ENCODE measurements at regions not wholly inside any gene's neighbourhood (a gene's known extent, or its start where the extent isn't known, plus 50 kb on each side); places are given as distances from the start of the nearest gene placed in this dataset.

DNA sequence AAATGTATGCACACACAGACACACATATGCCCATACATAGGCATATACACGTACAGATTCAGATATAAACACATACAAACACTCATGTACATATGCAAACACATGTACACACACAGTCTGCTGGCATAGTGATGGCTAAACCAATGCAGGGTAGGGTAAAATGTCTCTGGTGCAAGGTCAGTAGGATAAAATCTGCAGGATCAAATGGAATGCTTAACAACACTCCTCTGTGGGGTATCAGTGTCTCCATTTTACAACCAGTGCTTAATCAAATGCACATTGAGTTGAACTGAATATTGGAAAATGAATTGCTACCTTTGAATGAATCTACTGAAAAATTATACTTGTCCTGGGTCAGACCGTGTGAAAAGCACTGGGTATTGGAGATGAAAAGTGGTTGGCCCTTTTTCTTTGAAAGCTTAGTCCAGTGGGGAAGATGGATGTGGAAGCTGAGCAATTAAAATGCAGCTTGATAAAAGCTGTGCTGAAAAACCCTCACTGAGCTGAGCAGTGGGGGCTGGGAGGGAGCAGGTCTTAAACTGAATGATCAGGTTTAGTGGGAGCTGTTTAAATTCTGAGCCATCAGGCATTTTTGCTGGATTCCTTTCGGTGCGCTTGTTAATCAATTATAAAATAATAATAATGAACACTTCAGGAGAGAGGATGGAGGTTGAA is 314.7 kb downstream of the HAPSTR1 start:
- no peak overlapping the region for H2AFZ ChIP-seq (ENCODE audit: low read length)
- H3K4me1 ChIP-seq (ENCODE audit: low read length) = no peaks in the 10 kb centered on the region
- no peaks in the 10 kb centered on the region for H3K79me2 ChIP-seq (ENCODE audit: low read length)
- no peaks in the 10 kb centered on the region for H3K36me3 ChIP-seq (replicated peaks; ENCODE audit: insufficient read depth, low read length)
- TF ChIP-seq EZH2phosphoT487 (IDR thresholded peaks at IDR 0.05; ENCODE audit: low read length) (no peak), EZH2 (optimal IDR thresholded peaks at IDR 0.05; ENCODE audit: low read depth, low read length) (no peak)
- TF ChIP-seq, protein P1, sequence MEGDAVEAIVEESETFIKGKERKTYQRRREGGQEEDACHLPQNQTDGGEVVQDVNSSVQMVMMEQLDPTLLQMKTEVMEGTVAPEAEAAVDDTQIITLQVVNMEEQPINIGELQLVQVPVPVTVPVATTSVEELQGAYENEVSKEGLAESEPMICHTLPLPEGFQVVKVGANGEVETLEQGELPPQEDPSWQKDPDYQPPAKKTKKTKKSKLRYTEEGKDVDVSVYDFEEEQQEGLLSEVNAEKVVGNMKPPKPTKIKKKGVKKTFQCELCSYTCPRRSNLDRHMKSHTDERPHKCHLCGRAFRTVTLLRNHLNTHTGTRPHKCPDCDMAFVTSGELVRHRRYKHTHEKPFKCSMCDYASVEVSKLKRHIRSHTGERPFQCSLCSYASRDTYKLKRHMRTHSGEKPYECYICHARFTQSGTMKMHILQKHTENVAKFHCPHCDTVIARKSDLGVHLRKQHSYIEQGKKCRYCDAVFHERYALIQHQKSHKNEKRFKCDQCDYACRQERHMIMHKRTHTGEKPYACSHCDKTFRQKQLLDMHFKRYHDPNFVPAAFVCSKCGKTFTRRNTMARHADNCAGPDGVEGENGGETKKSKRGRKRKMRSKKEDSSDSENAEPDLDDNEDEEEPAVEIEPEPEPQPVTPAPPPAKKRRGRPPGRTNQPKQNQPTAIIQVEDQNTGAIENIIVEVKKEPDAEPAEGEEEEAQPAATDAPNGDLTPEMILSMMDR (IDR thresholded peaks at IDR 0.05; ENCODE audit: low read length) = no peak
- H3K4me2 ChIP-seq (ENCODE audit: low read depth, low read length) = no peak overlapping the region
- no peaks in the 10 kb centered on the region for H3K9me2 ChIP-seq (replicated peaks; ENCODE audit: insufficient read depth, low read length)
- no peaks in the 10 kb centered on the region for H3K27me3 ChIP-seq (replicated peaks; ENCODE audit: insufficient read depth, low read length)
- no peak for DNase-seq
- H3K9me3 ChIP-seq (replicated peaks; ENCODE audit: insufficient read depth, low read length) = no peaks in the 10 kb centered on the region
- no peaks in the 10 kb centered on the region for H3F3A ChIP-seq (ENCODE audit: insufficient read depth, low read length)
- H4K20me1 ChIP-seq (ENCODE audit: insufficient read depth, low read length) = no peaks in the 10 kb centered on the region
- no peak overlapping the region for H3K27ac ChIP-seq (ENCODE audit: low read length)
- H3K4me3 ChIP-seq (ENCODE audit: low read length) = no peak overlapping the region
- no peak overlapping the region for H3K9ac ChIP-seq (ENCODE audit: low read length)

DNA sequence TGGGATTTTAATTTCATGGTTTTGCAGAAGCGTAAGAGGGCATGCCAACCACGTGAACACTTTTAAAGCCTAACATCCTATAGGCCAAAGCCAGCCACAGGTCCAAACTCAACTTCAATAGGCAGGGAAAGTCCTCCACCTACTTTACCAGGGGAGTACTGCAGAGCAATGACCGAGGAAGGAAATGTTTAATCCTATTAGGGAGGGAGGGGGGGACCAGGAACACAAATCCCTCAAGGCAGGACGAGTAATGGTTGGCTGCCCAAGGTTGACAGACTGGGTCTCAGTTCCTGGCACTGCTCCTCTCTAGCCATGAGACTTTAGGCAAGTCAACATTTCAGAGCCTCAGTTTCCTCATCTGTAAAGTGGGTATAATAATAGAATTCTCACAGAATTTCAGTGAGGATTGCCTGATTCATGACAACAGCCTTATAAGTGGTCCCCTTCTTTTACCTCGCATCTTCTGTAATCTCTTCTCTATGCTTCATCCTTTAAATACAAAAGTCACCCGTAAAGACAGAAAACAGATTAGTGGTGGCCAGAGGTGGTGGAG is 315.8 kb downstream of the HAPSTR1 start:
- no peak overlapping the region for H2AFZ ChIP-seq (ENCODE audit: low read length)
- H3K9me2 ChIP-seq (replicated peaks; ENCODE audit: insufficient read depth, low read length) = no peaks in the 10 kb centered on the region
- H3K9me3 ChIP-seq (replicated peaks; ENCODE audit: insufficient read depth, low read length) = no peaks in the 10 kb centered on the region
- TF ChIP-seq EZH2phosphoT487 (IDR thresholded peaks at IDR 0.05; ENCODE audit: low read length) (no peak), EZH2 (optimal IDR thresholded peaks at IDR 0.05; ENCODE audit: low read depth, low read length) (no peak)
- TF ChIP-seq, protein P1 (IDR thresholded peaks at IDR 0.05; ENCODE audit: low read length) = no peak
- no peak overlapping the region for H3K4me2 ChIP-seq (ENCODE audit: low read depth, low read length)
- no peaks in the 10 kb centered on the region for H3K36me3 ChIP-seq (replicated peaks; ENCODE audit: insufficient read depth, low read length)
- no peak overlapping the region for H3K4me3 ChIP-seq (ENCODE audit: low read length)
- no peak for DNase-seq
- H4K20me1 ChIP-seq (ENCODE audit: insufficient read depth, low read length) = no peaks in the 10 kb centered on the region
- no peak overlapping the region for H3K9ac ChIP-seq (ENCODE audit: low read length)
- H3K79me2 ChIP-seq (ENCODE audit: low read length) = no peaks in the 10 kb centered on the region
- H3K27me3 ChIP-seq (replicated peaks; ENCODE audit: insufficient read depth, low read length) = no peaks in the 10 kb centered on the region
- H3K4me1 ChIP-seq (ENCODE audit: low read length) = no peaks in the 10 kb centered on the region
- no peaks in the 10 kb centered on the region for H3F3A ChIP-seq (ENCODE audit: insufficient read depth, low read length)
- H3K27ac ChIP-seq (ENCODE audit: low read length) = no peak overlapping the region

DNA sequence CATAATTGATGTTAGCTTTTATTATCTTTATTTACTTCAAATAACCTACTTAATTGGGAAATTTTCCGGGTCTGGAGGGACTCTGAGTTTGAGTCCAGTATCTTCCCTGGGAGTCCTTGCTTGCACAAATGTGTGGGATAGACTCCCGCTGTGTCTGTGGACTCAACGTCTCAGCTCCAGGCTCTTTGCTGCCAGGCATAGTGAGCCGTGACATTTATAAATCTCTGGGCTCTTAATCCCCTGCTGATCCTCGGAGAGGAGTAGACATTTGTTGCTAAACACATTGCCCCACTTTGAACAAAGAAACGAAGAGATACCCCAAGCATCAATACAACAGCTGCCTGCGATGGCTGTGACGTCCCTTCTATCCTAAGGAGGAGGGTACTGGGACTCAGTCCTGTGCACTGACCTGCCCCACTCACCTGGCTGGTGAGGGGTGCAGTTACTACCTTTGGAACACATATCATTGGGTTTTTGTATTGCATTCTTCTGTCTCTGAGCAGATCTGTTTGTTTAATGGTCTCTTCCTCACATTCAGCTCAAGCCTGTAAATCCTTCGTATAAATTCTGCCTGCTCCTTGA is 316.9 kb downstream of the HAPSTR1 start:
- TF ChIP-seq EZH2 (optimal IDR thresholded peaks at IDR 0.05; ENCODE audit: low read depth, low read length) (no peak), EZH2phosphoT487 (IDR thresholded peaks at IDR 0.05; ENCODE audit: low read length) (no peak)
- TF ChIP-seq, protein P1 (IDR thresholded peaks at IDR 0.05; ENCODE audit: low read length) = no peak
- no peak for DNase-seq
- H3K27ac ChIP-seq (ENCODE audit: low read length) = no peak overlapping the region

More for the DNA sequence above, 316.9 kb downstream of the HAPSTR1 start:
- H3K27me3 ChIP-seq (replicated peaks; ENCODE audit: insufficient read depth, low read length) = no peaks in the 10 kb centered on the region
- no peaks in the 10 kb centered on the region for H3K36me3 ChIP-seq (replicated peaks; ENCODE audit: insufficient read depth, low read length)
- H3K9me2 ChIP-seq (replicated peaks; ENCODE audit: insufficient read depth, low read length) = no peaks in the 10 kb centered on the region
- no peaks in the 10 kb centered on the region for H3K79me2 ChIP-seq (ENCODE audit: low read length)
- no peaks in the 10 kb centered on the region for H3K4me1 ChIP-seq (ENCODE audit: low read length)
- H3F3A ChIP-seq (ENCODE audit: insufficient read depth, low read length) = no peaks in the 10 kb centered on the region
- H3K9ac ChIP-seq (ENCODE audit: low read length) = no peak overlapping the region
- H4K20me1 ChIP-seq (ENCODE audit: insufficient read depth, low read length) = no peaks in the 10 kb centered on the region
- H3K9me3 ChIP-seq (replicated peaks; ENCODE audit: insufficient read depth, low read length) = no peaks in the 10 kb centered on the region
- H2AFZ ChIP-seq (ENCODE audit: low read length) = no peak overlapping the region
- H3K4me3 ChIP-seq (ENCODE audit: low read length) = no peak overlapping the region
- no peak overlapping the region for H3K4me2 ChIP-seq (ENCODE audit: low read depth, low read length)
